GM21737 (cell line): ENCODE measurements at regions not wholly inside any gene's neighbourhood (a gene's known extent, or its start where the extent isn't known, plus 50 kb on each side); places are given as distances from the start of the nearest gene placed in this dataset.

ENCODE experiments used
- ATAC-seq: cut with Tn5 transposase; IDR thresholded peaks from one replicate; pipeline ENCODE4 v1.9.1; 2021; ENCODE audit warnings: mild to moderate bottlenecking, moderate library complexity; ENCODE audit not compliant: unreplicated experiment

- no peak for ATAC-seq
Observed at GRCh38 chr11:28657378-28658030, 549.3 kb downstream of the METTL15 start.

- ATAC-seq, result no peak
Observed at GRCh38 chr11:28654191-28654590, 546.0 kb downstream of the METTL15 start.

GRCh38 chr11:28649922-28650321, 541.7 kb downstream of the METTL15 start:
- no peak for ATAC-seq

- ATAC-seq, result no peak
Observed at GRCh38 chr11:28636566-28636965, 528.4 kb downstream of the METTL15 start.

GRCh38 chr11:28636033-28636432, 527.8 kb downstream of the METTL15 start:
- ATAC-seq, result no peak

- no peak for ATAC-seq
Observed at GRCh38 chr11:28632338-28632737, 524.1 kb downstream of the METTL15 start.

- ATAC-seq, result no peak
Observed at GRCh38 chr11:28631148-28631547, 523.0 kb downstream of the METTL15 start.

GRCh38 chr11:28629235-28629634, 521.0 kb downstream of the METTL15 start:
- ATAC-seq, result no peak

GRCh38 chr11:28628412-28628811, 520.2 kb downstream of the METTL15 start:
- ATAC-seq, result no peak

- no peak for ATAC-seq
Observed at GRCh38 chr11:28627690-28628255, 519.6 kb downstream of the METTL15 start.

- no peak for ATAC-seq
Observed at GRCh38 chr11:28625532-28625931, 517.3 kb downstream of the METTL15 start.

GRCh38 chr11:28621753-28622152, 513.6 kb downstream of the METTL15 start:
- no peak for ATAC-seq

GRCh38 chr11:28619846-28620540, 511.8 kb downstream of the METTL15 start:
- no peak for ATAC-seq

GRCh38 chr11:28618416-28618815, 510.2 kb downstream of the METTL15 start:
- ATAC-seq, result no peak

- ATAC-seq, result no peak
Observed at GRCh38 chr11:28616160-28616965, 508.2 kb downstream of the METTL15 start.

GRCh38 chr11:28615542-28615941, 507.4 kb downstream of the METTL15 start:
- no peak for ATAC-seq

GRCh38 chr11:28606930-28607329, 498.7 kb downstream of the METTL15 start:
- no peak for ATAC-seq

- ATAC-seq, result no peak
Observed at GRCh38 chr11:28599656-28600055, 491.5 kb downstream of the METTL15 start.

GRCh38 chr11:28598531-28598930, 490.3 kb downstream of the METTL15 start:
- ATAC-seq, result no peak

- ATAC-seq, result no peak
Observed at GRCh38 chr11:28596816-28597215, 488.6 kb downstream of the METTL15 start.

- ATAC-seq, result no peak
Observed at GRCh38 chr11:28592141-28592540, 484.0 kb downstream of the METTL15 start.
